ENCODE measurements at regions not wholly inside any gene's neighbourhood (a gene's known extent, or its start where the extent isn't known, plus 50 kb on each side); places are given as distances from the start of the nearest gene placed in this dataset.
"Not testable (repeated sequence)": the region's sequence is repeated elsewhere in the genome, so short reads cannot be mapped to it uniquely, and the experiment has no call there.

DNA sequence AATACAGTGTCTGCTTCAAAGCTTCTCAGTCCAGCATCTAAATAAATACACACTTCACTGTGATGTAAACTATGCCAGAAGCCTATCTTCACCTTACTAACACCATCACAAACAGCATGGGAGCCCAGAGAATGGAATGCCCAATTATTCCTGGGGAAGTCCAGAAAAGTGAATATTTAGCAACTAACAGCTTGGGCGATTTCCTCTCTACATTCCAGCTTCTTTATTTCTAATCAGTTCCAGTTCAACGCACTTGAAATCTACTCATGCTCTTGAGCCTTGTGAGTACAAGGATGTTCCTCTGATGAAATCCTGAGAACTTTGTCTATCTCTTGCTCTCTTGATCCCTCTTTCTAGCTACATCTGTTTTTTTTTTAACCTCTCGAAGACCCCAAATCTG is 100.4 kb upstream of the C9orf72 start:
- no peak for DNase-seq

DNA sequence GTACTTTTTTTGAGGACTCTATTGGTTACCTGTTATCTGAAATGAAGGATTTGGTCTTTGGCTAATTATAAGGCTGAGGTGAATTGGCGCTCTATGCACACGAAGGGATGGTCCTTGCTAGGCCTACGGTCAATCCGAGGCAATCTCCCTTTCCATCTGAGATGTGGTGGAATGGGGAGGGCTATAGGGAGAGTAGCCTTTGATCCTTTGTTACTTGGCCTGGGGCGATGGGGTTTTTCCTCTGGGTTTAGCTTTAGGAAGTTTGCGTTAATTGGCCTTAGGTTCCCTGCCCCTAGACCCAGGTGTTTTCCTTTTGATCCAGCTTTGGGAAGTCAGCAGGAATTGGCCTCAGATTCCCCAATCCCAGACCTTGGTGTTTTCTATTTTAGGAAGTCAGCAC is 102.1 kb upstream of the C9orf72 start:
- no peak for DNase-seq

DNA sequence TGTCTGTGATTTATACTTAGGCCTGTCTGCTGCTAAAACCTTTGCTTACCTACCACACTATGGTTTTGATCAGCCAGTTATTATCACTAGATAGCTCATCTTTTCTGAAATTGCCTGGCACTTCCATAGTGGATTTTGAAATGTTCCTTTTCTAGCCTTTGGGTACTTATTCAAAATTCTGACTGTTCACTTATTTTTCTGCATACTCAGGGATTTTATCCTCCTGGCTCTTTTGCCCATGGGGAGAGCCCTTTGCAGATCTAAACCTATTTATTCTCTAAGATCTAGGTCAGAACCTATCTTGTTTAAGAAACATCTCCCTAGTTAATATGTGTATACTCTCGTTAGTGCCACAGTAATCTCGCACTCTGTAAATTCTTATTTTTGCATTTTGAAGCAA is 103.5 kb upstream of the C9orf72 start:
- DNase-seq = no peak

DNA sequence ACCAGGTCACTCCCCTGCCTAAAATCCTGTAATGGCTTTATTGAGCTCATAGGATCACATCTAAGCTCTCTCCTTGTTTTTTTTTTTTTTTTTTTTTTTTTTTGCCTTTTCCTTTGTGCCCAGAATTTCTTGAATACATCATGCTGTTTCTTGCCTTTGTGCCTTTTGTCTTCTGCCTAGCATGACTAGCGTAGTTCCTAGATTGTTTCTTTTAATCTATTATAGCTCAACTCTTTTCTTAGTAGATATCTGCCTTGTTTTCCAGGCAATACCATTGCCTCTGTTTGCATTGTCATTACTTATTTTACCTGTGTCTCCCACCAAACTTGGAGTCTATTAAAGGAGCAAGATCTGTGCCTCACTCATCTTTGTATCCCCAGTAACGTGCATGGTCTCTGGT is 106.1 kb upstream of the C9orf72 start:
- no peak for DNase-seq

DNA sequence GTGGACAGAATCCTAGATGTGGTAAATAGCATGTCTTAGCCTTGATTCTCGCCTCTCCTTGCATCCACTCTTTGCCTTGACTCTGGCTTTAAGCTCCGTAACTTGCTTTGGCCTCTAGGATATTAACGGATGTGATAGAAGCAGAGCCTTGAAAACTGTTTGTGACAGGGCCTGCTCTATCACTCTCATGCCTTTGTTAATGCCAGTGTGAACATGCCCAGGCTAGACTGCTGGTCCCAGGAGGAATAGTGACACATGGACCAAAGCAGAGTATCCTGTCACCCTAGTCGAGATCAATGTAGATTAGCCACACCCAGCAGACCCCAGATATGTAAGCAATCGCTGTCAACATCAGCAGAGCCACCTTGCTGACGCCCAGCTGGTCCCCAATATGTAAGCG is 109.9 kb upstream of the C9orf72 start:
- DNase-seq = no peak

DNA sequence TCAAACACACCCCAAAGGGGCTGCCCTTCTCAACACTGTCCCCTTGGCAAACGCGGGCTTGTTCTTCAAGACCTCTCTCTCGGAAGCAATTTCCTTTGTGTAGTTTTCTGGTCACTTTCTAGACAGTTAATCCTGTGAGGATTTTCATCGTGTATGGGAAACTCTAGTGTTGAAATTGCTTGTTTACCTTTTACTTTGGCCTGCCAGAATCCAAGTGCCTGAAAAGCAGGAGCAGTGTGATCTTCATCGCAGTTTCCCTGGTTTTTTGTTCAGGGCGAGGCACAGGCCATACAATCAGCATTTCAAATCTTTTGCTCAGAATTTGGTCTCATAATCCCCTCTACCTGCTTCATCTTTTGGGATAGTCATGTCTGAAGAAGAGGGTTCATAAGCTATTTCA is 115.7 kb upstream of the C9orf72 start:
- no peak for DNase-seq

DNA sequence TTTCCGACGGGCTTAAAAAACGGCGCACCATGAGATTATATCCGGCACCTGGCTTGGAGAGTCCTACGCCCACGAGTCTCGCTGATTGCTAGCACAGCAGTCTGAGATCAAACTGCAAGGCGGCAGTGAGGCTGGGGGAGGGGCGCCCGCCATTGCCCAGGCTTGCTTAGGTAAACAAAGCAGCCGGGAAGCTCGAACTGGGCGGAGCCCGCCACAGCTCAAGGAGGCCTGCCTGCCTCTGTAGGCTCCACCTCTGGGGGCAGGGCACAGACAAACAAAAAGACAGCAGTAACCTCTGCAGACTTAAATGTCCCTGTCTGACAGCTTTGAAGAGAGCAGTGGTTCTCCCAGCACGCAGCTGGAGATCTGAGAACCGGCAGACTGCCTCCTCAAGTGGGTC is 117.5 kb upstream of the C9orf72 start:
- DNase-seq = not testable (repeated sequence)

DNA sequence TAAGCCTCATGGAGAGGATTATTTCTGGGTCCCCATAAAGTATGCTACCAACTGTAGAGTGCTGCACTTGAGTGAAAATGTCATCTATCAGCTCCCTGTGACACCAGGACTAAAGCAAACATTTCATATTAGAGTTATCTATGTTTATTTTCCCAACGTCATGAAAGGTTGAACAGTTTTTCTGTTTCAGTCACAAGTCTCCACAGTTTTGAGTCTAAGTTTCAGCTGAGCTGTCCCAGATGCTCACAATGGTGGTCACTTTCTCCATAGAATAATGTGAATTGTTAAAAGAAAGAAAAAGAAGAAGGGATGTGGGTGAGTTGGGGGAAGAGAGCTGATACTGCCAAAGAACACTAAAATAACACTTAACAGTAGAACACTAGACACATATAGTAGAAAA is 126.3 kb upstream of the C9orf72 start:
- no peak for DNase-seq

DNA sequence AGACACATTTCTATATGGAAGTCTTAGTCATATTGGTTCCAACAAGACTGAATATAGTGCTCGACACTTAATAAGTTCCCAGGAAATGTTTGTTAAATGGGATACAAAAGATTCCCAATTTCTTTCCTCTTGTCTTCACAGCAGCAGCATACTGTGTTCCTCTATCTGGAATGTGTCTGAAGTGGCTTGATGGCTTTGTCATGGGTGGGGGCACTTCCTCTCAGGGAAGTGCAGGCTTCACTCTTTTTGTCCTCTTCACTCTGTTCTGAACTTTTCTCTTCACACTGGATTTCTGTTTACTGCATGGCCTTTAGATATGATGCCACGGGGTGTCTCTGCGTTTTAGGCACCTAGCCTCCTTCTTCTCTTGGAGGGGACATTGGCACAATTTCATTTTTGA is 127.7 kb upstream of the C9orf72 start:
- no peak for DNase-seq

DNA sequence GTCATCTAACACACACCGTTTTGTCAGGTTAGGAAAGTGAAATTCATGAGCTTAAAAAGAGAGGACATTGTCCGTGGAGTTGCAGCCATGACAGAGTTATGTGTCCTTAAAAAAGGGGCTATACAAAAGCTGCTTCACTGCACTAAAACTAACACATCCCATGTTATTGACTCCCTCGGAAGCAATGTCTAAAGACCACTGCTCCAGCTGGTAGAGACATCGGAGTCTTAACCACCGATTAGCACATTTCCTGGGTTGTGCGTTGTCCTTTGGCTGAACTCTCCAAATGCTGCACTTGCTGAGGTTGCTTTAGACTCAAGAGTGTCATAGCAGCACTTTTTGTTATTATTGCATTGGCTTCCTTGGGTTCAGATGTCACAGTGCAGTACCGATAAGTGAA is 128.3 kb upstream of the C9orf72 start:
- peak; percentile 70 for DNase-seq

DNA sequence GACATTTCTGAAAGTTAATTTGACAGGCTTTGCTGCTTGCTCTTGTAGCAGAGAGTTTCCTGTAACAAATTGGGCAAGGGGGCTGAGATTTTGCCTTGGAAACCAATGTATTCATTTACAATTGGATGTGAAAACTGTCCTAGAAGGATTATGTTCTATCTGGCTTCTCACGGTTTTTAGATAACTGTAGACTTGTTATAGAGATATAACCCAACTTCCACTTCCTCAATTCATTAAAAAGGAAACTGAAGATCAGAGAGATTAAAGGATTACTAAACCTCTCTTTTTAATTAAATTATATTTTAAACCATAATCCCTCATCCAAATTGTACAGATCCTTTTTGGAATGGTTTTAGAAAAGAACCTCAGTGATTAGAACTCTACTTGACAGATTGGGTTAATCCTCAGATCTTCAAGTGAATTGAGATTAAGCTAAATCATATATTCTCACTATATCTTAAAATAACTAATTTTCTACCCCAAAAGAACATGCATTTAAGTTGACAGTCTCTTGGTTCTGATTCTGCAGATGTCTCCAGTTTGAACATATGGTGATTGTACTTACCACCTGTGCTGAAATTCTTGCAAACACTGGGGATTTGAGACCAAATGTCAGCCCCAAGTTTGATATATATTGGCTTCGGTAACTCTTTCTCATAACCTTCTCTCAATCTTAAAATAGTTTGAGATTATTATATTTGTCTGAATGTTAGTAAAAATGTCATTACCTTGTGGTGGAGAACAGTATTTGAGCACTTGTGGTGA is 130.1 kb upstream of the C9orf72 start:
- DNase-seq = no peak

DNA sequence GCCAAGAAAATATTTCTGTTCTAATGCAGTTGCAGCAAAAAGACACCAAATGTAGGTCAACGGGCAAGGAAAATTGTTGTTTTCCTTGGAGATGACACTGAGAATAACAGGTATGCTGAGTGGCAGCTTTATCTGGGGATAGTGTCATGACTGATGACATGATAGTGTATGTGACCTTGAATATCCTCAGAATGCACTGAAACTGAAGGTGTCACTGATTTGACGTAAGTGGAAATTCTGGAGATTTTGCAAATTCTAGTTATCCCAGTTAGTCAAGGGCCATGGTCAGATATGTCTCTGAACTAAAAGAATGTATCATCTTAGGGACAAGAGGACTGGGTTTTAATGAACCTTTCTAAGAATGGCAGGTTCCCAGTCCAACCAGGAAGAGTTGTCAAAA is 138.0 kb upstream of the C9orf72 start:
- no peak for DNase-seq

DNA sequence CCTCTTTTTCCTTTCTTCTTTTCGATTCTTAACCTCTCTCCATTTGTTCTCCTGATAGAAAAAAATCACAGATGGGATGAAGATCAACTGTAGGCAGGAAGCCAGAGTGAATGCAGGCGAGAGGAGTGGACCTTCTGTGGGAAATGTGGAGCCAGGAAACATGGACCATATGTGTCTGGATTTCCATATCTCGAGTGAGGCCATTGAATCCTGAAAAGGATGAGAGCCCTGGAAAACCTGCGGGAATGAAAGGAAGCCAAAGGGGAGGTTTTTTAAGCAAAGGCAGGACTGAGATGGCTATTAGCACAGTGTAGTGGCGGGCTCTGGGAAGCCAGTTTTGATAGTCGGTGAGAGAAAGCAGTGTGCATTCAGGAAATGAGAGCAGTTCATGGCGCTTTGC is 139.5 kb upstream of the C9orf72 start:
- no peak for DNase-seq

DNA sequence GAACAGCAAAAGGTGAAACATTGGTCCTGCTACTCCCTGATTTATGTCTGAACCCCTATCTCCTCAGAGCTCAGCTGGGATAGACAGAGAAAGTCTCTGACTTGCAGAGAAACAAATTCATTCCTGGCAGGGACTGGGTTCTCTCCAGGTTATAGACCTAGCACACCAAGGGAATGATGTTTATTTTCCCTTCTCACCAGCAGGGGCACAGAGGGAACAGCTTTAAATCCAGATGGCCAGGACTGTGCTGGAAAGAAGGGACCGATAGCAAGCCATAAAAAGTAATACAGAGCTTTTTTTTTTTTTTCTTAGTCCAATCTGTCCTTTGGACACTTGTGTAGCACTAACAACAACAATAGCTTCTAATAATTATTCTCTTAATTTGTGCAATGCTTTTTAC is 141.1 kb upstream of the C9orf72 start:
- DNase-seq = no peak

DNA sequence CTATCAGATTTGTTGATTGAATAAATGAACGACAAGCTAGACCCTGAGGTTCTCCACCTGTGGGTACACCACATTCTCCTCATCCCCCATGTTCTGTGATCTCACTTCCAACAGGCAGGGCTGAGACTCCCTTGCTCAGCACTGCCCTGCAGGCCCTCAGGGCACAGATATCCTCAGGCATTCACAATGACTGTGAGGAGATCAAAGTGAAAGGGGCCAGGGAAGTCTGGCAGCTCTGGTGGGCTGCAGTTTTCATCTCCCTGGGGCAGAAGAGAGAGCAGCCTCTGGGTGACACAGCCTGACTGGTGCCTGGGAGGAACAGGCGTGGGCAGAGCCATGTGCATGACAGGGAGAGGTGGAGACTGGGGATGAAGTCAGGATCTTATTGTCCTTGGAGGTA is 142.4 kb upstream of the C9orf72 start:
- DNase-seq = no peak

DNA sequence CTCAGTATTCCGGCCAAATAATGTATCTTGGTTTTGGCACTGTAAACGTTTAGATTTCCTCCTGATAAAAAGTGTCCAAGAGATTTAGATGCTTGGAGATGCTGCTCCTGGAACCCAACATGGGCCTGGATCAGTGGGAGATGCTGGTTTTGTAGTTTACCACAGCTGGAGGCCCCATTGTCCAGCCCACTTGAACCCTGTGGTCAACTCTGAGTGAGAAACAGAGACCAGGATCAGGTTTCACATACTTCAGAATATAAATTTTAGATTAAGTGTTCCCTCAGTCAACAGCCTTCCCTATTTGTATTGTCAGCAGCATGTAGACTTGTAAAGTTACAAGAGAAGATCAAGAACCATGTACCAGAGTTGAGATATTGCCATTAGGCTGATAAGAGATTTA is 144.7 kb upstream of the C9orf72 start:
- no peak for DNase-seq

DNA sequence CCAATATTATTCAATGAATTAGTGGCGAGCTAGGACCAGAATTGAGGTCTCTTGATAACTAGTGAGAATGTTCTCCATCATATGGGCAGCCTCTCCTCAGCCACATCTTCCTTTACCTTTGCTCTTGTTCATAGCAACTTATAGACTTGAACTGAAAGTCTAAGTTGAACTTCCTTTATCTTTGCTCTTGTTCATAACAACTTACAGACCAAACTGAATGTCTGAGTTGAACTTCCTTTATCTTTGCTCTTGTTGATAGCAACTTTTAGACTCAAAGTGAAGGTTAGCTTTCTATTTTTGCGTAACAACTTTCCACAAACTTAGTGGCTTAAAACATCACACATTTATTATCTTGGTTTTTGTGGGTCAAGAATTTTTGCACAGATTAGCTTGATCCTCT is 146.4 kb upstream of the C9orf72 start:
- DNase-seq = no peak

DNA sequence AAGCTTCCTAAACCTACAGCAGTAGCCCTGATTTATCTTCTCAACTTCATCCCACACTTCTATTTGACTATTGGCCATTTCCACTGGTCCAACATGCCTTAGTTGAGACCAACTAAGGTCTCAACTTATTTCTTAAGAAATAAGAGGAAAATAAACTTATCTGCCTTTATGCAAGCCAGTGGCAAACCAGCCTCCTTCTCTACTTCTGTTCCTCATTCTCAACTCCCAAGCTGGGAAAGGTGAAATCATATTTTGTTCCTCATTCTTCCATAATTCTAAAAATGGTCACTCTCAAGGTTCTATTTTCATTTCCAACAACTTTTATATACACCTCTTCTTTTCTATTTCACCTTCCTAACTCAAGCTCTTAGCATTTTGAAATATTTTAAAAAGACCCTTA is 149.6 kb upstream of the C9orf72 start:
- no peak for DNase-seq

DNA sequence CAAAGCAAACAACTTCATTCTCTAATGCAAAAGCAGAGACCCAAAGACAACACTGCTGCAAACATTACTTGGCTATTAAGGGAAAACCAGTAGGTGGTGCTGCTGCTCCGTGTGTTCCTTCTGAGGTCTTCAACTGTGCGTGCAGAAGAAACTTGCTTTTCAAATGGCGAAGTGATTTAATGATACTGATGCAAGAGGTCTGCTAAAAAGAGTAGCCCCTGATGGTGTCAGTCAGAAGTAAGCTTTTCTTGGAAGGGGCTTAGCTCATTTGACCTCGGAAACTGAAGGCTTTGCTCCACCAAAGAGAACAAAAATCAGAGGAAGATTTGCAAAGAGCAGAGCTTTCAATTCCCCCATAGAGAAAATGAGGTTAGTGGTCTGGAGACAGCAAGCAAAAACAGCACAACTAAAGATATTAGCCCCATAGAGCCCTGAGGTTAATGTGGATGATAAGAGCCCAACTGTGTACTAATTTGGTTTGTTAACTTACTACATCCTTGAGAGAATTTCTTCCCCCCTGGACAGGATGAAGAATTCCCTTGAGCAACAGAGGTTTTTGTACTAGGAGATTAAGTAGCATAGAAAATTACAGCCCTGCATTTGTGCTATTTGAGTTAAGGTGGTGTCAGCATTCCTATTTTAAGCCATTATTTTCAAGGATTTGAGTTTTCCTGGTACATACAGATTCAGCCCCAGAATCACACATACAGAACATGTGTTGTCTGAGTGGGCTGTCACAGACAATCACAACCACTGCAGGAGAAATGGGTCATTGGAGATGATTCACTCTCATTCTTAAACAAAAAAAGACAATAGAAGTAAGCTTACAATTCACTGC is 153.2 kb upstream of the C9orf72 start:
- peak; percentile 80 for DNase-seq

DNA sequence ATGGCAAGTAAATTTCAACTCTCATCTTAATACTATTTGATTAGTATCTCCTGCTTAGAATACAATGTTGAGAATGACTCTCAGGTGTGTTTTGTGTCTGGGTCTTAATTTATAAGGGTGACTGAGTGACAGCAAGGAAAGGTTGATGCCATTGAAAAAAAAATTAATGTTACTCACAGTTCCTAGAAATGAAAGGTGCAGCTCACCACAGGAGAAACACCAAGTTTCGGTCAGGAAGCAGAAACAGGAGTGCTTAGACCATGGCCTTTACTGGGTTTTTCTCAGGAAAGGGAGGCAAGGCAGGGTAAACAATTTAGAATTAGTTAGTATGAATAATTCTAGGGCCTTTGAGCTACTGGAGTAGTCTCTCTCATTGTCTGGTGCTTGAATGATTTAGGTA is 159.2 kb upstream of the C9orf72 start:
- no peak for DNase-seq

DNA sequence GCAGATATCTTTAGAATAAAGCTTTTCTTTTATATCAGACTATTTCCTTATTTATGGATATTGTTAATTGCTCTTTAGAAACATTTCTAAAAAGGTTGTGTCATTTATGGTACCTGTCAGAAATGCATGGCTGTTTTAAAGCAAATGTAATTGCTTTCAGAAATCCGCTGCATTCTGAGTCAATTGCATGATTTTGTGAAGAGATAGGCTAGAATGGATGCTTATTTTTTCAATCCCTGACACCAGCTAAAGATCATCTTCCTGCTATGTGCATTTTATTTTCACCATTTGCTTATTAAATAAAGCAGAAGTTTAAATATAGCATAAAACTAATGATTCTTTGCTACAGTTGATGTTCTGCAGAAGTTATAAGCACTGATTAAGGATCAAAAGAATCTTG is 170.2 kb upstream of the C9orf72 start:
- DNase-seq = no peak

DNA sequence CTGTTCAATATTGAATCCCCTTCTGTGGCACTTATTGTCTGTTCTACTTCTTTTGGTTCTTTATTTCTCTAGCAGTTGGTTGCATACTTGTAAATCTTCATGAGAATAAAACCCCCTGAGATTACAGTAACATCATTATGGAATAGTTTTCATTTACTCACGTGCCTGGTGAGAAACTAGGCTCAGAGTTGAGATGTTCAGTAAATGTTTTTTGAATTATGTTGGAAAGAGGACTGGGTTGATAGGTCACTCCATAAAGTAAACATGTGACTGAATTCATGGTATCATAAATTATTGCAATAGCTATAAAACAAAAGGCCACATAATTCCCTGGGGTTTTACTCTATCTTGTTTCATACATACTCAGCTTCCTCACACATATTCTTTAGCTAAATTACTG is 174.2 kb upstream of the C9orf72 start:
- no peak for DNase-seq

DNA sequence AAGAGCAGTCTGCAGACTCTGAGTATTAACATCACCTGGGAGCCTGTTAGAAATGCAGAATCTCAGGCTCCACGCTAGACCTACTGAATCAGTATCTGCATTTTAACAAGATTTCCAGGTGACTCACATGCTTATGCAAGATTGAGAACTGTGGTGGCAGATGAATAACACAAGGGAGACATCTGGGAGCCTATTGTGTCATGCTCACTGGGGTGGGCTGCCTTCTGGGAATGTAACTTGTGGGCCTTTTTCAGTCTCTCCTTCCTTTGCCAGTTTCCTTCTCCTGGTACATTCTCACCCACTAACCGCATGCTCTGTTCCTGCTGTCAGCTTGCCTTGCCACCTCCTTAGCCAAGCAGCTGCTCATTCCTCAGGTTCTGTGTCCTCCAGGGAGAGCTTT is 176.6 kb upstream of the C9orf72 start:
- DNase-seq = no peak

DNA sequence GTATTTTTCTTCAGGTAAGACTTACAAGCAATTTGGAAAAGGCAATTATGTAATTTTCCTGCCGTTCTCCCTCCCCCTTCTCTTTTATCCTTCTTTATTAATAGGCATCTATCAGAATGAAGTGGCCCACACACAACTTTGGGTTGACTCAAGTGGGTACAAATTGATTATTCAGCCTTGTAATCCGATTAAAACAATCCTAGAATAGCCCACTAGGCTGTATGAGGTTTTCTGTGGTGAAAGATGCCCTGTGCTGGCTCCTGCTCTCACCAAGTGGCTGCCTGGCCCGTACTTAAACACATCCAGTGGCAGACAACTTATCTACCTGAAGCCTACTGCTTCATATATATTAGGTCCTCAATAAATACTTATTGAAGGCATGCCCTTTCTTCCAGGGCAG is 177.3 kb upstream of the C9orf72 start:
- DNase-seq = no peak

DNA sequence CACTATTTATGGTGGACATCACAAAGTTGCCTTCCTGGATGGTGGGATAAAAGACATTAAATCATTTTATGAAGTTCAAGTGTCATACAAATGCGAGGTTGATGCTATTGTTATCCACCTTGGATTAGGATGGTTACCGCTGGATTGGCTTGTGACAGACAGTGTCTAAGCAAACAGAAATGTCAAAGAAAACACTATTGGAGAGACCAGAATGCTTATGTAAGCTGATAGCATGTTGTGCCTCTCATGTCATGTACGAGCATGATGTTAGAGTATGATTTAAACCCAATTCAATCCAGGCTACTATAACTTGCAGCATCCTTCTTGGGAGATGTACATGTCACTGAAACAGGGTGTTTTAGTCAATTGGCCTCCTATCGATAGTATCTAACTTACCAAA is 178.8 kb upstream of the C9orf72 start:
- no peak for DNase-seq
